HEK293T (cell line): ENCODE measurements at regions not wholly inside any gene's neighbourhood (a gene's known extent, or its start where the extent isn't known, plus 50 kb on each side); places are given as distances from the start of the nearest gene placed in this dataset.

Experiments used
- FOXA1 ChIP-seq: fragments of 450-650 bp; IDR thresholded peaks from 2 replicates; pipeline ENCODE4 v1.6.1; 2016; ENCODE audit warnings: mild to moderate bottlenecking
- SP1 ChIP-seq: fragments of 450-650 bp; IDR thresholded peaks from 2 replicates; pipeline ENCODE4 v1.6.1; 2017
- SUZ12 ChIP-seq: fragments of 450-650 bp; IDR thresholded peaks from 2 replicates; pipeline ENCODE4 v1.6.1; 2016; ENCODE audit warnings: mild to moderate bottlenecking

GRCh38 chr20:39654171-39654570, 692.0 kb downstream of the DHX35 start:
- no peak for TF ChIP-seq FOXA1
- no peak for TF ChIP-seq SP1
- no peak for TF ChIP-seq SUZ12
